Breast epithelium (tissue), 4 donors: ENCODE measurements at regions not wholly inside any gene's neighbourhood (a gene's known extent, or its start where the extent isn't known, plus 50 kb on each side); places are given as distances from the start of the nearest gene placed in this dataset.

Experiments used
- DNase-seq, 2 donors: peaks; one replicate each; pipeline ENCODE4 v3.0.0-alpha.2; 2019; ENCODE audit warnings: low spot score in 2 of 2
- H3K27ac ChIP-seq, 2 donors: fragments of 200-600 bp; sonication (generic) in 1 of 2; one replicate each; pipeline ENCODE4 v1.5.1; 2016 to 2019; ENCODE audit warnings: mild to moderate bottlenecking in 1 of 2
- H3K27me3 ChIP-seq, 2 donors: fragments of 200-600 bp; sonication (generic) in 1 of 2; one replicate each; pipeline versions ENCODE4 v1.5.1 to v1.6.0; 2017 to 2019; ENCODE audit warnings: control low read depth in 1 of 2, mild to moderate bottlenecking in 1 of 2
- H3K36me3 ChIP-seq: fragments of 200-600 bp; one replicate; pipeline ENCODE4 v1.5.1; 2019
- H3K4me1 ChIP-seq, 2 donors: fragments of 200-600 bp; sonication (generic); one replicate each; pipeline ENCODE4 v1.5.1; 2016 to 2019; ENCODE audit warnings: control low read depth in 1 of 2
- H3K4me3 ChIP-seq, 3 donors: fragments of 200-600 bp; sonication (generic); 1 replicate in 2 of 3; 2 replicates in 1 of 3; pipeline ENCODE4 v1.5.1; 2016 to 2019; ENCODE audit warnings: mild to moderate bottlenecking in 3 of 3, moderate library complexity in 2 of 3
- H3K9me3 ChIP-seq, 2 donors: fragments of 200-600 bp; sonication (generic) in 1 of 2; one replicate each; pipeline ENCODE4 v1.5.1; 2016 to 2019; ENCODE audit warnings: control low read depth in 1 of 2
- POLR2A ChIP-seq: fragments of 450-650 bp; IDR thresholded peaks from one replicate; pipeline ENCODE4 v1.6.1; 2016; ENCODE audit warnings: antibody characterized with exemption, mild to moderate bottlenecking, moderate library complexity
- POLR2AphosphoS5 ChIP-seq, 3 donors: sonication (generic); formaldehyde crosslinking; IDR thresholded peaks; one replicate each; pipeline ENCODE4 v1.6.1; 2017; ENCODE audit warnings: antibody characterized with exemption in 3 of 3
- intact Hi-C: fragments of 100-400 bp; cut with DNase I; formaldehyde crosslinking; loops from one replicate; pipeline ENCODE4 v1.15.1; 2023; ENCODE audit warnings: low total_unique reads
- TF ChIP-seq, protein P1 (sequence below), 3 donors: fragments of 450-650 bp; IDR thresholded peaks; one replicate each; pipeline ENCODE4 v1.5.1; 2016 to 2017; ENCODE audit warnings: antibody characterized with exemption in 3 of 3, mild to moderate bottlenecking in 3 of 3, moderate library complexity in 3 of 3

DNA sequence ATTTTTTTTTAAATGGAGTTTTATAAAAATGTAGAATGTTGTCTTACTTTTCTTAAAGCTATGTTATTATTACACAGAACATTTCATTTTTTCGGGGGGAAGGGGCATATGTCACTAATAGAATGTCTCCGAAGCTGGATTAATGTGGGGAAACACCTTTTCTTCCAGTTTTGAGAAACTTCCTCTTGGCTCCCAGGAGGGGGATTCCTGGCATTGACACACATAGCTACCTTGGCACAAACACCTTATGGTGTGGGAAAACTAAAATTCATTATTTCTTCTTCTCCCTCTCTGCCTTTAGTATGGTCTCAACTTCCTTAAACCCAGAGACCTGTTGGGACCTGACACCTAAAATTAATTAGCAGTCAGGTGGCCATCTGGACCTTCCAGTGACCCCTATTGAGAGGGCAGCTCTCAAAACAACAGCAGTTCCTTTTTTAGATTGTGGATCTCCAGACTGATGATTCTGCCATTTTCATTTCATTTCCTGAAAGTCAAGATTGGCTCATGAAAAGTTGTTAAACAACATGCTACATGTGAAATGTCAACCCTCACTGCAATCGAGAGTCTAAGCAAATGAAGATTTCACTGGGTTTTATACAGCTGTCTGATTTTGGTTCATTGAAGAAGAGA is 70.1 kb upstream of the EDEM3 start:
- no peaks in the 10 kb centered on the region for H3K27me3 ChIP-seq
- peak overlapping the region; percentile 22 to 48 for H3K27ac ChIP-seq

DNA sequence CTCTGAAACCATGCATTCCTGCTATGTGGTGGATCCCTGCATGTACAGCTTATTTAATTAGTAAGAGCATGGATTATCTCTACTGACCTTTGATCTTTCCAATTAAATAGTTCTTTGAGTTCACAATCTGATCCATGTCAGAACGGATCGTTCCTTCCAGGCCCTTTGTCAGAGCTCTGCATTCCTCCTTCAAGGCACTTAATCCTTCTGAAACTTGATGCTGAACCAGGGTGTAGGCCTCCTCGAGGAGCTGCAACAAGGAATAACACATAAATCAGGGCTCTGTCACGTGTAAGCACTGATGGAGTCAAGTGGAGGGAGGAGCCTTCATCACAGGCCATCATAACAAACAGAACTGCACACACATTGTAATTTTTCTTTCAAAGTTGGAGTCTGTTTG is 68.4 kb upstream of the EDEM3 start:
- TF ChIP-seq, protein P1, sequence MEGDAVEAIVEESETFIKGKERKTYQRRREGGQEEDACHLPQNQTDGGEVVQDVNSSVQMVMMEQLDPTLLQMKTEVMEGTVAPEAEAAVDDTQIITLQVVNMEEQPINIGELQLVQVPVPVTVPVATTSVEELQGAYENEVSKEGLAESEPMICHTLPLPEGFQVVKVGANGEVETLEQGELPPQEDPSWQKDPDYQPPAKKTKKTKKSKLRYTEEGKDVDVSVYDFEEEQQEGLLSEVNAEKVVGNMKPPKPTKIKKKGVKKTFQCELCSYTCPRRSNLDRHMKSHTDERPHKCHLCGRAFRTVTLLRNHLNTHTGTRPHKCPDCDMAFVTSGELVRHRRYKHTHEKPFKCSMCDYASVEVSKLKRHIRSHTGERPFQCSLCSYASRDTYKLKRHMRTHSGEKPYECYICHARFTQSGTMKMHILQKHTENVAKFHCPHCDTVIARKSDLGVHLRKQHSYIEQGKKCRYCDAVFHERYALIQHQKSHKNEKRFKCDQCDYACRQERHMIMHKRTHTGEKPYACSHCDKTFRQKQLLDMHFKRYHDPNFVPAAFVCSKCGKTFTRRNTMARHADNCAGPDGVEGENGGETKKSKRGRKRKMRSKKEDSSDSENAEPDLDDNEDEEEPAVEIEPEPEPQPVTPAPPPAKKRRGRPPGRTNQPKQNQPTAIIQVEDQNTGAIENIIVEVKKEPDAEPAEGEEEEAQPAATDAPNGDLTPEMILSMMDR (IDR thresholded peaks at IDR 0.05), result no peak
- TF ChIP-seq POLR2AphosphoS5 (IDR thresholded peaks at IDR 0.05) (no peak), POLR2A (no peak)
- H3K4me1 ChIP-seq, result peaks cover 0 to 7% of the 10 kb centered on the region in 2 donors
- H3K27ac ChIP-seq, result no peak overlapping the region
- H3K27me3 ChIP-seq, result no peaks in the 10 kb centered on the region
- no peaks in the 10 kb centered on the region for H3K36me3 ChIP-seq
- H3K4me3 ChIP-seq, result no peak overlapping the region
- intact Hi-C loops, result loop anchor here (5.0 kb wide), 1 partner anchor 609 kb away; no protein-coding TSS in a partner anchor
- H3K9me3 ChIP-seq, result no peaks in the 10 kb centered on the region
- no peak for DNase-seq

More for the DNA sequence above, 70.1 kb upstream of the EDEM3 start:
- TF ChIP-seq POLR2A, result no peak
- TF ChIP-seq POLR2AphosphoS5 (IDR thresholded peaks at IDR 0.05), result no peak
- TF ChIP-seq, protein P1 (IDR thresholded peaks at IDR 0.05), result no peak
- no peaks in the 10 kb centered on the region for H3K36me3 ChIP-seq
- no peak for DNase-seq
- peaks cover 0 to 7% of the 10 kb centered on the region in 2 donors for H3K4me1 ChIP-seq
- H3K9me3 ChIP-seq, result no peaks in the 10 kb centered on the region
- H3K4me3 ChIP-seq, result no peak overlapping the region
- intact Hi-C loops, result loop anchor here (5.0 kb wide), 1 partner anchor 607 kb away; no protein-coding TSS in a partner anchor

DNA sequence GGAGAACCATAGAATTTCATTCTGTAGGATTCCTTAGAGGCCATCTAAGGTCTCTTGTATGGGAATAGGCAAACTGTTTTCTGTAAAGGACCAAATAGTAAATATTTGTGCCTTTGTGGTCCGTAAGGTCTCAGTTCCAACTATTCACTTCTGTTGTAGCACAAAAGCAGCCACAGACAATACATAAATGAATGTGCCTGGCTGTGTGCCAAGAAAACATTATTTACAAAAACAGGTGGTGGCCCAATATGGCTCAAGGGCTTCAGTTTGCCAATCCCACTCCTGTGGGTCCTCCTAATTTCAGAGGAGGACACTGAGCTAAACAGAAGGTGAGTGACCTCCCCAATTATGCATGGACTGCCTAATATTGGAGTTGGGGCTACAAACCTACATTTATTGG is 67.6 kb upstream of the EDEM3 start:
- Histone ChIP-seq H3K27ac (no peak overlapping the region), H3K4me3 (no peak overlapping the region), H3K36me3 (no peaks in the 10 kb centered on the region), H3K4me1 (peaks cover 0 to 7% of the 10 kb centered on the region in 2 donors), H3K9me3 (no peaks in the 10 kb centered on the region), H3K27me3 (no peaks in the 10 kb centered on the region)
- TF ChIP-seq POLR2A, result no peak
- TF ChIP-seq, protein P1 (IDR thresholded peaks at IDR 0.05), result no peak
- TF ChIP-seq POLR2AphosphoS5 (IDR thresholded peaks at IDR 0.05), result no peak
- intact Hi-C loops, result loop anchor here (5.0 kb wide), 1 partner anchor 610 kb away; no protein-coding TSS in a partner anchor
- DNase-seq, result no peak

DNA sequence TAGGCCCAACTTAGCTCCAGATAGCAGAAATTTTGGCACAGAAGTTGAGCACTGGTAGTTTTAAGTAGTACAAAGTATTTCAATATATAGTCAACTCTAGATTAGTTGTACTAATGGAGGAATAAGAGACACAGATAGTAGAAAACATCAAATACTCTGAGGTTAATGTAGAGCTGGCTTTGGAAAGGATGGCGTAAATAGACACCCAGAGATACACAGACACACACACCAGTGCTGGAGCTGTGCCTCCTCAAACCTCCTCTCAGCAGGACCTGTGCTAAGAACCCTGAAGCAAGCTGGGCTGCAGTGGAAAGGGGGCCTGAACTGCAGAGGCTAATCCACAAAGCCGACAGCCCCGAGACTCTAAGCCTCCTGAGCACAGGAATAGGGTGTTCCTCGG is 67.0 kb upstream of the EDEM3 start:
- Histone ChIP-seq H3K27me3 (no peaks in the 10 kb centered on the region), H3K4me3 (no peak overlapping the region), H3K9me3 (no peaks in the 10 kb centered on the region), H3K27ac (no peak overlapping the region), H3K36me3 (no peaks in the 10 kb centered on the region), H3K4me1 (peaks cover 0 to 7% of the 10 kb centered on the region in 2 donors)
- TF ChIP-seq POLR2A, result no peak
- TF ChIP-seq POLR2AphosphoS5 (IDR thresholded peaks at IDR 0.05), result no peak
- TF ChIP-seq, protein P1 (IDR thresholded peaks at IDR 0.05), result no peak
- intact Hi-C loops, result loop anchor here (5.0 kb wide), 1 partner anchor 611 kb away; no protein-coding TSS in a partner anchor
- DNase-seq, result no peak

DNA sequence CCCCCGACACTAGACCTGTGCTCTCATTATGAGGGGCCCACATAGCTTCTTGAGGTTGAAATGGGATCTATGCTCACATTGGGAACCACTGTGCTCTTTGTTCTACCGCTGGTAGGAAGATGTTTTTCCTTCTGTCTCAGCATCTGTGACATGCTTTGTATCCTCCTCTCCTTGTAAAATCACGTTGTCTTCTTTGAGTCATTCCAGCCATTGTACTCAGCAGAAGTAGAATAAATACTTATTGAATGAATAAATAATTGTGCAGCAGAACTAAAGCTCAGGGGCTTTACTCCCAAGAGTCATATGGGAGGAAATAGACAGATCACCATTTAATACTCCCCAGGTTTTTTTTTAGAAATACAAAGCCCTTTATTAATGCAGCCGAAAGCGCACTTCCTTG is 66.3 kb upstream of the EDEM3 start:
- Histone ChIP-seq H3K27me3 (no peaks in the 10 kb centered on the region), H3K9me3 (no peaks in the 10 kb centered on the region), H3K27ac (no peak overlapping the region), H3K4me3 (no peak overlapping the region), H3K36me3 (no peaks in the 10 kb centered on the region), H3K4me1 (peaks cover 0 to 7% of the 10 kb centered on the region in 2 donors)
- intact Hi-C loops, result loop anchor here (5.0 kb wide), 1 partner anchor 611 kb away; no protein-coding TSS in a partner anchor
- DNase-seq, result no peak
- TF ChIP-seq POLR2A (no peak), POLR2AphosphoS5 (IDR thresholded peaks at IDR 0.05) (no peak)
- TF ChIP-seq, protein P1 (IDR thresholded peaks at IDR 0.05), result no peak
